Dendritic cell treated with granulocyte-macrophage colony-stimulating factor and Interleukin-4, amounts not matched to agents 40 ng/mL and 50 ng/mL, for 4 days (primary cell): ENCODE measurements at regions not wholly inside any gene's neighbourhood (a gene's known extent, or its start where the extent isn't known, plus 50 kb on each side); places are given as distances from the start of the nearest gene placed in this dataset.

ENCODE experiments used
- H3K27ac Mint-ChIP-seq: one replicate; pipeline ENCODE4 v1.8.0; 2022; ENCODE audit warnings: mild to moderate bottlenecking, mixed read lengths
- H3K27me3 Mint-ChIP-seq: one replicate; pipeline ENCODE4 v1.8.0; 2022; ENCODE audit warnings: mild to moderate bottlenecking, mixed read lengths
- H3K36me3 Mint-ChIP-seq: one replicate; pipeline ENCODE4 v1.8.0; 2022; ENCODE audit warnings: low read depth, mixed read lengths
- H3K4me1 Mint-ChIP-seq: one replicate; pipeline ENCODE4 v1.8.0; 2022; ENCODE audit warnings: low read depth, mixed read lengths
- H3K4me3 Mint-ChIP-seq: one replicate; pipeline ENCODE4 v1.8.0; 2022; ENCODE audit warnings: mild to moderate bottlenecking, moderate library complexity, mixed read lengths
- H3K9me3 Mint-ChIP-seq: one replicate; pipeline ENCODE4 v1.8.0; 2022; ENCODE audit warnings: mixed read lengths
- intact Hi-C: fragments of 100-400 bp; cut with micrococcal nuclease; formaldehyde crosslinking; loops from one replicate; pipeline ENCODE4 v1.15.0; 2022

DNA sequence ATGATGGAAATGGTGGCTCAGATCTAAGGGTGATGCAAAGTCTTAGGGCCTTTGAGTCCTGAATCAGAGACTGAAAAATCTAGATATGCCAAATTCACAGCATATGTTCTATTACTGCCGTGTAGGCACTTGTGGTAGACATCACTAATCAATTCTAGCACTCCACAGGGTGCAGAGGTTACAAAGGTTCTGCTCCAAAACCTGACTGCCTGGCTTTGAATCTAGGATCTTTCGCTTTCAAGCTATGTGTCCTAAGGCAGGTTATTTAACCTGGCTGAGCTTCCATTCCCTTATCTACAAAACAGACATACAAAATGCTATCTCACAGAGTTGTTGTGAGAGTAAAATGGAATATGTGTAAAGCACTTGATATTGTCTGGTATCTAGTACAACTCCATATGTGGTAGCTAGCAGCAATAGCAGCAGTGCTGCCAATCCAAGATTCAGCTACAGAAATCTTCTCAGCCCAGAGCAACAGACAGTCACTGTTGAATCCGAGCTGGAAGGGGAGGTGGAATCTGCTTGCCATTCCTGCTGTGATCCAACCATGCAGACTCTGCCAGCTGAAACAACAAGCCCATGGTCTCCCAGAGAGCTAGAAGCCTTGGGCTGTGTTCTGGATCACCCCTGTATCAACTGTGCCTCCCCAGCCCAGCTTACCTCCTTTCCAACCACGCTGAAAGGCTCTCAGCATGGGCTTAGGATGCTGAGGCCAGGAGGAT, 206.9 kb downstream of the TFAP2C start:
- Mint-ChIP-seq H3K27ac (no peak overlapping the region), H3K9me3 (no peaks in the 10 kb centered on the region), H3K27me3 (peaks cover 6% of the 10 kb centered on the region), H3K36me3 (no peaks in the 10 kb centered on the region), H3K4me1 (no peaks in the 10 kb centered on the region), H3K4me3 (no peak overlapping the region)
- intact Hi-C loops: no loop called here

DNA sequence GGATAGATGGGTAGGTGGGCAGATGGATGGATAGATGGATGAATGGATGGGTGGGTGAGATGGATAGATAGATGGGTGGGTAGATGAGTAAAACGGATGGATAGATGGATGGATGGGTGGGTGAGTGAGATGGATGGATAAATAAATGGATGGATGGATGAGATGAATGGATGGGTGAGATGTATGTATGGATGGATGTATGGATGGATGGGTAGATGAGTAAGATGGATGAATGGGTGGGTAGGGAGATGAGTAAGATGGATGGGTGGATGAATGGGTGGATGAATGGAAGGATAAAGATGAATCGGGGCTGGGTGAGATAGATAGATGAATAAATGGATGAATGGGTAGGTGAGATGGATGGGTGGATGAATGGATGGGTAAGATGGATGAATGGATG, 210.1 kb downstream of the TFAP2C start:
- Mint-ChIP-seq H3K36me3 (no peaks in the 10 kb centered on the region), H3K27ac (no peak overlapping the region), H3K4me3 (no peak overlapping the region), H3K27me3 (no peaks in the 10 kb centered on the region), H3K9me3 (no peaks in the 10 kb centered on the region), H3K4me1 (no peaks in the 10 kb centered on the region)
- intact Hi-C loops: no loop called here

DNA sequence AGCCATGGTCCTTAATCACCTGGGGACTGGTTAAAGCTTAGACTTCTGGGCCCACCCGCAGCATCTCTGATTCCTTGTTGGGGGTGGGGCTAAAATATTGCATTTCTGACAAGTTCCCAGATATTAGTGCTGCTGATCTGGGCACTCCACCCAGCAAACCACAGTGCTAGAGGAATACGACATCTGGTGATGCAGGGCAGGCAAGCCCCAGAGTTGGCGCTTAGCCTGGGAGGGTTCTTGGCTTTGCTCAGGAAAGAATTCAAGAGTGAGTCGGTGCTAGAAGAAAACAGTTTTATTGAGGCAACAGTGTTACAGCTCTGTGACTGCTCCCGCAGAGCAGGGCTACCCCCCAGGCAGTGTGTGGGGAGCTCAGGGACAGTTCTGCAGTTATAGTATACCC, 210.7 kb downstream of the TFAP2C start:
- intact Hi-C loops: no loop called here
- Mint-ChIP-seq H3K4me1 (no peaks in the 10 kb centered on the region), H3K4me3 (no peak overlapping the region), H3K36me3 (no peaks in the 10 kb centered on the region), H3K27ac (no peak overlapping the region), H3K27me3 (no peaks in the 10 kb centered on the region), H3K9me3 (no peaks in the 10 kb centered on the region)

DNA sequence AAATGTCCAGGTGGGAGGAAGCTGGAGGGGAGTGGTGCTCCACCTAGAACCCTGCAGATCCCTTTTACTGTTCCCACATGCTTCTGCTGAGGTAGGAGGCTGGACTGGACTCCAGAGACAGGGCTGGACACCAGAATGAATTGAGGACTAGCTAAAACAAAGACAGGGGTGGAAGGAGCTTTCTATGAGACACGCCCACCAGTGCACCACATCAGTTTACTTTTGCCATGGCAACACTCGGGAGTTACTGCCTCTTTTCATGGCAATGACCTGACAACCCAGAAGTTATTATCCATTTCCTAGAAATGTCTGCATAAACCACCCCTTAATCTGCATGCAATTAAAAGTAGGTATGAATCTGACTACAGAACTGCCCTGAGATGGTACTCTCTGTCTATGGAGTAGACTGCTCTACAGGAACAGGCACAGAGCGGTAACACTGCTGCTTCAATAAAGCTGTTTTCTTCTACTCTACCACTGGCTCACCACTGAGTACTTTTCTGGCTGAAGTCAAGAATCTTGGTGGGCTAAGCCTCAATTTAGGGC, 211.7 kb downstream of the TFAP2C start:
- no peaks in the 10 kb centered on the region for H3K4me1 Mint-ChIP-seq
- intact Hi-C loops: no loop called here
- H3K9me3 Mint-ChIP-seq: no peaks in the 10 kb centered on the region
- no peaks in the 10 kb centered on the region for H3K27me3 Mint-ChIP-seq
- no peak overlapping the region for H3K4me3 Mint-ChIP-seq
- no peak overlapping the region for H3K27ac Mint-ChIP-seq
- no peaks in the 10 kb centered on the region for H3K36me3 Mint-ChIP-seq

DNA sequence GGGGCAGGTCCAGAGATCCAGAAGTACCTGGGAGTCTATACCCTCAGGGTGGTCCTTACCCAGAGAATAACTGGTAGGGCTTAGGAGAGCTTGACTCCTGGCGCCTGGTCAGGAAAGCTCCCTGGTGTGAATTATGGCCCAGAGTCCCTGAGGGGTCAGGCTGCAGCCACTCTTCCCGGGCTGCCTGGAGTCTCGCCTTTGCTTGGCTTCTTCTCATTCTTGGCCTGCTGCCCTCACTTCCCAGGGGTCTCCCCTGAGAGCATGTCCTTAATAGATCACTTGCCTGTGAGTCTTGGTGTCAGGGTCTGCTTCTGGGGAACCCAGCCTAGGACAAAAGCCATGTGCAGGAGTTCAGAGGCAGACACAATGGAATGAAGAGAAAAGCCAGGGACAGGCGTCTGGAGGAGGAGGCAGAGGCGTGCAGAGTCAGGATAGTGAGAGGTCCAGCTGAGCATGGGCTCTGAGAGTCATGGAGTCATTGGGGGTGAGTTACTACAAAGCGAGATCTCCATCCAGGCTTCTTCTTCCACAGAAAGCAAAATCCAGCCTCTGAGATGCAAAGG, 212.3 kb downstream of the TFAP2C start:
- intact Hi-C loops: no loop called here
- Mint-ChIP-seq H3K27ac (no peak overlapping the region), H3K27me3 (no peaks in the 10 kb centered on the region), H3K36me3 (no peaks in the 10 kb centered on the region), H3K4me3 (no peak overlapping the region), H3K4me1 (no peaks in the 10 kb centered on the region), H3K9me3 (no peaks in the 10 kb centered on the region)

DNA sequence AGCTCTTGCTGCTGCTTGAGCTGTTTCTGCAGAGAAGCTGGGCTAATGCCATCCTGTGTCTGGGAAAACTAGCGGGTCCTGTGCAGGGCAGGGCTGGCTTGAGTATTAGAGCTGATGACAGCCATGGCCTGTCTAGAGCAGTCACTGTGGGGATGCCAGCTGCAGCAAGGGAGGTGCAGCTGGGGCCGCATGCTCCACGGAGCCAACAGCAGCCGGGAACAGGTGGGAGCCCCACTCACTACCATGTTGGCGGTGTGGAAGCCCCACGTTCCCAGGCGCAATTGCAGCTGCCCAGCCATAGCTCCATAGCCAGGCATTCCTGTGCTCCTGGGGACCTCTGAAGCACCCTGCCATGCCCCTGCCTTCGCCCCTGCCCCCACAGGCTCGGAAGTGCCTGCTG, 212.9 kb downstream of the TFAP2C start:
- Mint-ChIP-seq H3K27ac (no peak overlapping the region), H3K27me3 (peaks cover under 1% of the 10 kb centered on the region), H3K4me1 (no peaks in the 10 kb centered on the region), H3K4me3 (no peak overlapping the region), H3K9me3 (no peaks in the 10 kb centered on the region), H3K36me3 (no peaks in the 10 kb centered on the region)
- intact Hi-C loops: no loop called here

DNA sequence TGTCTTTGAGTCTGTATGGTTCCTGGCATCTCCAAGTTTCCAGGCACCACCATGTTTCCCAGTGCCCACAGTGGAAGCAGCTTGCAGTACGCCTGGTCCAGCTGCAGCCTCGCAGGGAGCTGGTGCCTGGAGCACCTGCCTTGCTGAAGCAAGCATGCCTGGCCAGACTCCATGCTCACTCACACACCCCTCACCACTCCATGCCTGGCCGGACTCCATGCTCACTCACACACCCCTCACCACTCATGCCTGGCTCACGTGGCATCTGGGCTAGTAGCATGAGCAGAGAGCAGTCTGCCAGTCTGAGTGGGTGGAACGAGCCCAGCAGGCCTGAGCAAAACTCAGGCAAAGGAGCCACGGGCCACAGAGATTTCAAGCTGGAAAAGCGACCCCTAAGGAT, 214.3 kb downstream of the TFAP2C start:
- H3K36me3 Mint-ChIP-seq: no peaks in the 10 kb centered on the region
- H3K9me3 Mint-ChIP-seq: no peaks in the 10 kb centered on the region
- no peaks in the 10 kb centered on the region for H3K4me1 Mint-ChIP-seq
- intact Hi-C loops: no loop called here
- no peak overlapping the region for H3K4me3 Mint-ChIP-seq
- H3K27me3 Mint-ChIP-seq: peaks cover 1% of the 10 kb centered on the region
- no peak overlapping the region for H3K27ac Mint-ChIP-seq

DNA sequence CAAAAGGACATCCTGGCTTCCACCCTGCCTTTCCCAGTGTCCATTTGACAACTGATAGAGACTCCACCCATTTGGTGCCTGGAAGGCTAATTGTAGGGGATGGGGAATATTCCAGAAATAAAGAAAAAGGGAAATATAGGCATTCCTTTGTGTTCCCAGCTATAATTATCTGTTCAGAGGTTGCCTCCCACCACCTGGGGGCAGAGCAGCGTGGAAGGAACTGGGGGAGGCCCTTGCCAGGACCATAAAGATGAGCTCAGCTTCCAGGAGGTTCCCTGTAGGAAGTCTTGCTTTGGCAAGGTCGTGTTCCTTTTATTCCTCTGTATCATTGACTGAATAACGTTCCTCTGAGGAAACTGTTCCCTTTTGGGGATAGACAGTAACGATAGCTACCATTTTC, 214.7 kb downstream of the TFAP2C start:
- H3K36me3 Mint-ChIP-seq: no peaks in the 10 kb centered on the region
- no peaks in the 10 kb centered on the region for H3K4me1 Mint-ChIP-seq
- intact Hi-C loops: no loop called here
- no peak overlapping the region for H3K27ac Mint-ChIP-seq
- H3K4me3 Mint-ChIP-seq: no peak overlapping the region
- H3K27me3 Mint-ChIP-seq: peaks cover 1% of the 10 kb centered on the region
- no peaks in the 10 kb centered on the region for H3K9me3 Mint-ChIP-seq

DNA sequence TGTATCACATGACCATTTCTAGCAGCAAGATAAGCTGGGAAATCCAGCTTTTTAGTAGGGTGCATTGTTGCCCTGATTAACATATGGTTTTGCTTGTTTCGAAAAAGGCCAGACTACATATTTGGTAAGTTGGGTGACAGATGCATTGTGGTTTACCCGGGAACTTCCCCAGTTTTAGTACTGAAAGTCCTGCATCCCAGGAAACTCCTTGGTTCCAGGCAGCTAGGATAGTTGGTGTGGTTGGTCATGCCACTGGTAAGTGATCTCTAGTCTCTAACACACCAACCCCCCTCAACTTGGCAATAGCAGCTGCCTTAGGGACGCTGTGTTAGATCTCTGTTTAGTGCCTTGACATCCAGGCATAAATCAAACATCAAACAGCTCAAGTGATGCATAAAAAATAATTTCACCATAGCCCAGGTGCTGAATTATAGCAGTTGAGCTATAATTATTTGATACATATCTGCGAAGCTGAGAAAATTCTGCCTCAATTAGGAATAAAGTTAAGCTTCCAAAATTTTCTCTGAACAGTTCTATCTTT, 216.5 kb downstream of the TFAP2C start:
- no peaks in the 10 kb centered on the region for H3K4me1 Mint-ChIP-seq
- peaks cover 1% of the 10 kb centered on the region for H3K27me3 Mint-ChIP-seq
- no peaks in the 10 kb centered on the region for H3K36me3 Mint-ChIP-seq
- intact Hi-C loops: no loop called here
- H3K27ac Mint-ChIP-seq: no peak overlapping the region
- H3K4me3 Mint-ChIP-seq: no peak overlapping the region
- no peaks in the 10 kb centered on the region for H3K9me3 Mint-ChIP-seq

DNA sequence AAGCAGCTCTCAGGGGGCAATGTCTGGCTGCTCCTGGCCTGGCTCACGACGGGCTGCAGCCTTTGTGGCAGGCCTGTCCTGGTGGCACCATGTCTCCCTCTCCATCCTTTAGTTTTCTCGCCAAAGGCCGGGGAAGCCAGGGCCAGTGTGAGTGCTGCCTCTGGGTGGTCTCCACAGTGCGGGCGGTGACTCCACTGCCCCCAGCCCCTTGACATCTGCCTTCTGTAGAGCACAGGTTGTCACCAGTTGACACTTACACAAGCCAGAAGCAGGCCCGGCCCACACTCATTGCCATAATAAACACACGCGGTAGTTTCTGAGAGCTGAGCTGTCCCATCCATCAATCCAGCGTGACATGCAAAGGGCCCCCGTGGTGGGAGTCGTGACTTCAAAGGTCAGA, 219.5 kb downstream of the TFAP2C start:
- Mint-ChIP-seq H3K9me3 (no peaks in the 10 kb centered on the region), H3K27me3 (peaks cover 1% of the 10 kb centered on the region), H3K36me3 (no peaks in the 10 kb centered on the region), H3K4me1 (no peaks in the 10 kb centered on the region), H3K4me3 (no peak overlapping the region), H3K27ac (no peak overlapping the region)
- intact Hi-C loops: no loop called here

DNA sequence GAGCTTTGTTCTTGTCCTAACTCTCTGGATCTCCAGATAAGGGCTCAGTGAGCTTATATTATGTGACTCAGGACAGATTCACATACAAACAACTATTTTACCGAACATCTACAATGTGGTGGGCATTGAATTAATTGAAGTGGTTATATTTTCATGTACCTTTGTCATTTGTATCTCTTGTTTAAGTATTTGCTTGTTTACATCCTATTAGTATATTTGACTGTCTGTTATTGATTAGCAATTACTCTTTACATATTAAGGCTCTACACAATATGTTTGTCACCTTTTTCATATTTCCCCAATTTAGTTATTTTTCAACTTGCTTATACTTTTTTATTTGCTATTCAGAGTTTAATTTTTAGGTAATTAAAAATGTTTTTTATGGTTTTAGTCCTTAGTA, 222.4 kb downstream of the TFAP2C start:
- no peak overlapping the region for H3K27ac Mint-ChIP-seq
- H3K4me1 Mint-ChIP-seq: no peaks in the 10 kb centered on the region
- no peak overlapping the region for H3K4me3 Mint-ChIP-seq
- intact Hi-C loops: no loop called here
- peaks cover 1% of the 10 kb centered on the region for H3K27me3 Mint-ChIP-seq
- no peaks in the 10 kb centered on the region for H3K36me3 Mint-ChIP-seq
- H3K9me3 Mint-ChIP-seq: no peaks in the 10 kb centered on the region

DNA sequence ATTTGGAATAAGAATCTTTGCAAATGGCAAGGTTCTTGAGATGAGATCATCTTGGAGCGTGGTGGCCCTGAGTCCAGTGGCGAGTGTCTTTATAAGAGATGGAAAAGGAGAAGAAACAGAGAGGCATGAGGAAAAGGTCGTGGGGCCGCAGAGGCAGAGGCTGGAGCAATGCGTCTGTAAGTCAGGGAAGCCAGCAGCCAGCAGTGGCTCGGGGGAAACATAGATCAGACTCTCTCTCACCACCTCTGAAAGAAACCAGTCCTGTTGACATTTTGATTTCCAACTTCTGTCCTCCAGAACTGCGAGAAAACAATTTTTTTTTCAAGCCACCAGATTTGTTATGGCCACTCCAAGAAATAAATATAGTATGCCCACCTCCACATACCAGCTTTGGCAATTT, 226.6 kb downstream of the TFAP2C start:
- Mint-ChIP-seq H3K27ac (no peak overlapping the region), H3K9me3 (no peaks in the 10 kb centered on the region), H3K27me3 (peaks cover 14% of the 10 kb centered on the region), H3K36me3 (no peaks in the 10 kb centered on the region), H3K4me1 (no peaks in the 10 kb centered on the region), H3K4me3 (no peak overlapping the region)
- intact Hi-C loops: no loop called here

DNA sequence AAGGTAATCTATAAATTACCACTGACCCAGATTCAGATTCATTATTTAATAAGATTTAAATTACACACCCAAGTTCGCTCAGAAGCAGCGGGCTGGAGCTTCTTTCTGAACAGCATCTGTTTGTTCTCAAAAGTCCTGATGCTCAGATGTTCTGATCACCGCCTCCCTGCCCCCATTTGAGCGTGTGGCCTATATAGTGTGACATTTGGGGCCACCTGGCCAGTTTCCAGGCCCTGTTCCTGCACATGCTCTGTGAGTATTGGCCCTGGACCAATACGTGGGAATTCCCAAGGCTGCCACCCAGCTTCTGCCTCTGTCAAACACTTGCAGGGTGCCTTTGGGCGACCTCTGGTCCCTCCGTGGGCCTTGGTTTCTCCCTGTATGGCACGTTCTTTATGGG, 228.8 kb downstream of the TFAP2C start:
- H3K27me3 Mint-ChIP-seq: peaks cover 29% of the 10 kb centered on the region
- intact Hi-C loops: no loop called here
- H3K4me3 Mint-ChIP-seq: no peak overlapping the region
- H3K4me1 Mint-ChIP-seq: no peaks in the 10 kb centered on the region
- no peaks in the 10 kb centered on the region for H3K9me3 Mint-ChIP-seq
- H3K27ac Mint-ChIP-seq: no peak overlapping the region
- H3K36me3 Mint-ChIP-seq: no peaks in the 10 kb centered on the region

DNA sequence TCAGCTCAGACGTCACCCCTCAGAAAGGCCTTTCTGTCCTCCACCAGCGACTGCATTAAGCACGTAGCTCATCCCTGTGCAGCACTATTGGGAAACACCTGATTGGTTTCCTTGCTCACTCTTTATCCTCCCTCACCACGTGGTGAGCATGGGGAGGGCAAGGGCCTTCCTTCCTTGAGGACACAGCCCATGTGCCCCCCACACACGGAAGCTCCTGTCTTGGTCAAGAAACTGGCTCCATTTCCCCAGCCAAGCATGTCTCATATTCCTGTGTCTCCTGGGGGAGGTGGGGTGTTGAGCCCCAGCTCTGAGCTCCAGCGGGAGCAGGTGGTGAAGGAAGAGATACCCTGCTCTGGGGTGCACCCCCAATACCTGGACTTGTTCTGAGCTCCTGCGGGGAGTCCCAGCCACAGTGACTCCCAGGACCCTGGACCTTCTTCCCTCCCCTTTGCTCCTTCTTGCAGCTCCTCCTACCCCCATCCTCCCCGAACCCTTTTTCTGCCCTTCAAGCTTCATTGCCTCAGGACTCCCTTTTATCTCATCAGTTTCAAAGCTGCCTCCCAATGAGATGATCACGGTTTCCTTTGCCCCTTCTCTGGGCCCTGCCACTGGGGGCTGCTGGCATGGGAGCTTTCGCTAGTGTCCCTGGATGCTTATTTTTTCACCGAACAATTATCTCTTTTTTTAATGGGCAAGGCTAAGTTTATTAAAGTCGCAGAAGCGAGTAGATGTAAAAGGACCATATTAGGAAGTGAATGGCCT, 230.1 kb downstream of the TFAP2C start:
- H3K27ac Mint-ChIP-seq: no peak overlapping the region

More for the DNA sequence above, 230.1 kb downstream of the TFAP2C start:
- intact Hi-C loops: no loop called here
- Mint-ChIP-seq H3K27me3 (peaks cover 29% of the 10 kb centered on the region), H3K4me3 (no peak overlapping the region), H3K9me3 (no peaks in the 10 kb centered on the region), H3K36me3 (no peaks in the 10 kb centered on the region), H3K4me1 (no peaks in the 10 kb centered on the region)
